Astrocyte of the spinal cord (primary cell): ENCODE measurements at regions not wholly inside any gene's neighbourhood (a gene's known extent, or its start where the extent isn't known, plus 50 kb on each side); places are given as distances from the start of the nearest gene placed in this dataset.

ENCODE experiments used
- DNase-seq: peaks from one replicate; pipeline ENCODE4 v3.0.0; 2011; ENCODE audit warnings: low read depth, low spot score
- H3K4me3 ChIP-seq: 2 replicates; pipeline ENCODE4 v1.5.1; 2011; ENCODE audit warnings: low read depth, mild to moderate bottlenecking, low read length, moderate library complexity
- CTCF ChIP-seq: IDR thresholded peaks from 2 replicates; pipeline ENCODE4 v1.5.1; 2012; ENCODE audit warnings: low read depth, mild to moderate bottlenecking, low read length, inconsistent platforms
- in situ Hi-C: cut with HindIII; loops from 2 replicates; pipeline ENCODE4 v1.10.0; 2017; ENCODE audit warnings: low sequenced_read_pairs

- peak; percentile 60 for DNase-seq
- in situ Hi-C loops = no loop called here
- no peak for TF ChIP-seq CTCF
- H3K4me3 ChIP-seq = no peak overlapping the region
Observed at GRCh38 chr2:142596334-142597088, 281.0 kb upstream of the KYNU start.

- no peak for DNase-seq
- in situ Hi-C loops = no loop called here
- no peak overlapping the region for H3K4me3 ChIP-seq
- no peak for TF ChIP-seq CTCF
Observed at GRCh38 chr2:142594935-142595334, 282.5 kb upstream of the KYNU start.

GRCh38 chr2:142592171-142592570 is 285.3 kb upstream of the KYNU start:
- no peak overlapping the region for H3K4me3 ChIP-seq
- in situ Hi-C loops = no loop called here
- DNase-seq = no peak
- TF ChIP-seq CTCF = no peak

- no peak overlapping the region for H3K4me3 ChIP-seq
- DNase-seq = no peak
- no peak for TF ChIP-seq CTCF
- in situ Hi-C loops = no loop called here
Observed at GRCh38 chr2:142591420-142591819, 286.0 kb upstream of the KYNU start.

GRCh38 chr2:142588269-142588668 is 289.2 kb upstream of the KYNU start:
- no peak overlapping the region for H3K4me3 ChIP-seq
- DNase-seq = no peak
- no peak for TF ChIP-seq CTCF
- in situ Hi-C loops = no loop called here

- no peak for TF ChIP-seq CTCF
- no peak for DNase-seq
- in situ Hi-C loops = no loop called here
- H3K4me3 ChIP-seq = no peak overlapping the region
Observed at GRCh38 chr2:142586693-142587580, 290.5 kb upstream of the KYNU start.
